ENCODE measurements at regions not wholly inside any gene's neighbourhood (a gene's known extent, or its start where the extent isn't known, plus 50 kb on each side); places are given as distances from the start of the nearest gene placed in this dataset.
"Not testable (repeated sequence)": the region's sequence is repeated elsewhere in the genome, so short reads cannot be mapped to it uniquely, and the experiment has no call there.

GRCh38 chr6:14770040-14770439 is 475.8 kb upstream of the JARID2 start:
- H3K27ac Mint-ChIP-seq = peak overlapping the region in 1 of 2 donors; percentile 83
- no peak for ATAC-seq
- DNase-seq = no peak
- no peaks in the 10 kb centered on the region for H3K9me3 Mint-ChIP-seq
- H3K27me3 Mint-ChIP-seq = peaks cover 7% of the 10 kb centered on the region
- H3K4me3 Mint-ChIP-seq = no peak overlapping the region
- H3K4me1 Mint-ChIP-seq = peaks cover 11% of the 10 kb centered on the region

- no peak for DNase-seq
- ATAC-seq = no peak
- peak overlapping the region; percentile 43 to 79 for H3K27ac Mint-ChIP-seq
- H3K9me3 Mint-ChIP-seq = no peaks in the 10 kb centered on the region
- H3K27me3 Mint-ChIP-seq = peaks cover 7% of the 10 kb centered on the region
- H3K4me1 Mint-ChIP-seq = peaks cover 11% of the 10 kb centered on the region
- no peak overlapping the region for H3K4me3 Mint-ChIP-seq
Observed at GRCh38 chr6:14770572-14770971, 475.3 kb upstream of the JARID2 start.

- Mint-ChIP-seq H3K27me3 (peaks cover 7% of the 10 kb centered on the region), H3K4me1 (peaks cover 11% of the 10 kb centered on the region), H3K9me3 (no peaks in the 10 kb centered on the region), H3K4me3 (no peak overlapping the region), H3K27ac (no peak overlapping the region)
- ATAC-seq (no peak), DNase-seq (no peak)
Observed at GRCh38 chr6:14771016-14771415, 474.9 kb upstream of the JARID2 start.

GRCh38 chr6:14772188-14772587 is 473.7 kb upstream of the JARID2 start:
- no peak for DNase-seq
- H3K27ac Mint-ChIP-seq = no peak overlapping the region

GRCh38 chr6:14775528-14775927 is 470.3 kb upstream of the JARID2 start:
- H3K9me3 Mint-ChIP-seq = no peaks in the 10 kb centered on the region
- ATAC-seq (no peak), DNase-seq (no peak)
- H3K27me3 Mint-ChIP-seq = peaks cover 7% of the 10 kb centered on the region
- no peak overlapping the region for H3K4me3 Mint-ChIP-seq
- H3K27ac Mint-ChIP-seq = no peak overlapping the region
- H3K4me1 Mint-ChIP-seq = peaks cover 1% of the 10 kb centered on the region

More at GRCh38 chr6:14772188-14772587, 473.7 kb upstream of the JARID2 start:
- Mint-ChIP-seq H3K27me3 (peaks cover 7% of the 10 kb centered on the region), H3K4me1 (peaks cover 11% of the 10 kb centered on the region), H3K9me3 (no peaks in the 10 kb centered on the region), H3K4me3 (no peak overlapping the region)
- no peak for ATAC-seq

- H3K9me3 Mint-ChIP-seq = no peaks in the 10 kb centered on the region
- no peak for DNase-seq
- no peak overlapping the region for H3K27ac Mint-ChIP-seq
- ATAC-seq = no peak
- H3K4me3 Mint-ChIP-seq = no peak overlapping the region
- H3K27me3 Mint-ChIP-seq = peaks cover 7% of the 10 kb centered on the region
- no peaks in the 10 kb centered on the region for H3K4me1 Mint-ChIP-seq
Observed at GRCh38 chr6:14776307-14776706, 469.6 kb upstream of the JARID2 start.

- no peak for DNase-seq
Observed at GRCh38 chr6:14781772-14782525, 463.9 kb upstream of the JARID2 start.

GRCh38 chr6:14782921-14783464 is 462.9 kb upstream of the JARID2 start:
- not testable (repeated sequence) for H3K27ac Mint-ChIP-seq, H3K9me3 Mint-ChIP-seq, H3K27me3 Mint-ChIP-seq, H3K4me3 Mint-ChIP-seq, ATAC-seq, DNase-seq
- H3K4me1 Mint-ChIP-seq = peaks cover 31% of the 10 kb centered on the region

More at GRCh38 chr6:14781772-14782525, 463.9 kb upstream of the JARID2 start:
- Mint-ChIP-seq H3K9me3 (no peaks in the 10 kb centered on the region), H3K4me3 (no peak overlapping the region), H3K27me3 (no peaks in the 10 kb centered on the region), H3K4me1 (peaks cover 20% of the 10 kb centered on the region), H3K27ac (no peak overlapping the region)
- no peak for ATAC-seq

GRCh38 chr6:14783594-14783993 is 462.3 kb upstream of the JARID2 start:
- Mint-ChIP-seq H3K9me3 (no peaks in the 10 kb centered on the region), H3K27ac (no peak overlapping the region), H3K27me3 (no peaks in the 10 kb centered on the region), H3K4me3 (no peak overlapping the region), H3K4me1 (peaks cover 35% of the 10 kb centered on the region)
- ATAC-seq = no peak
- no peak for DNase-seq

- peak overlapping the region; percentile 31 to 44 for H3K4me3 Mint-ChIP-seq
- no peaks in the 10 kb centered on the region for H3K9me3 Mint-ChIP-seq
- peak overlapping the region in 1 of 2 donors; percentile 42 for H3K27ac Mint-ChIP-seq
- ATAC-seq = no peak
- peaks cover 35% of the 10 kb centered on the region for H3K4me1 Mint-ChIP-seq
- DNase-seq = no peak
- no peaks in the 10 kb centered on the region for H3K27me3 Mint-ChIP-seq
Observed at GRCh38 chr6:14784596-14785492, 461.0 kb upstream of the JARID2 start.

- Mint-ChIP-seq H3K4me3 (no peak overlapping the region), H3K4me1 (peaks cover 35% of the 10 kb centered on the region), H3K9me3 (no peaks in the 10 kb centered on the region), H3K27ac (no peak overlapping the region), H3K27me3 (no peaks in the 10 kb centered on the region)
- no peak for ATAC-seq
- DNase-seq = no peak
Observed at GRCh38 chr6:14785493-14785790, 460.4 kb upstream of the JARID2 start.

- no peaks in the 10 kb centered on the region for H3K9me3 Mint-ChIP-seq
- H3K4me1 Mint-ChIP-seq = peaks cover 35% of the 10 kb centered on the region
Observed at GRCh38 chr6:14786008-14786407, 459.9 kb upstream of the JARID2 start.

GRCh38 chr6:14786455-14786854 is 459.4 kb upstream of the JARID2 start:
- ATAC-seq (no peak), DNase-seq (no peak)
- H3K27me3 Mint-ChIP-seq = no peaks in the 10 kb centered on the region
- no peak overlapping the region for H3K4me3 Mint-ChIP-seq
- no peak overlapping the region for H3K27ac Mint-ChIP-seq
- no peaks in the 10 kb centered on the region for H3K9me3 Mint-ChIP-seq
- H3K4me1 Mint-ChIP-seq = peaks cover 35% of the 10 kb centered on the region

More at GRCh38 chr6:14786008-14786407, 459.9 kb upstream of the JARID2 start:
- ATAC-seq (no peak), DNase-seq (no peak)
- H3K27ac Mint-ChIP-seq = peak overlapping the region in 1 of 2 donors; percentile 90
- H3K27me3 Mint-ChIP-seq = no peaks in the 10 kb centered on the region
- no peak overlapping the region for H3K4me3 Mint-ChIP-seq

- peaks cover 2% of the 10 kb centered on the region for H3K27me3 Mint-ChIP-seq
- peak; percentile 52 for ATAC-seq
- H3K4me3 Mint-ChIP-seq = no peak overlapping the region
- DNase-seq = no peak
- no peaks in the 10 kb centered on the region for H3K9me3 Mint-ChIP-seq
- H3K27ac Mint-ChIP-seq = no peak overlapping the region
- peaks cover 37% of the 10 kb centered on the region for H3K4me1 Mint-ChIP-seq
Observed at GRCh38 chr6:14787250-14787649, 458.6 kb upstream of the JARID2 start.

- H3K9me3 Mint-ChIP-seq = no peaks in the 10 kb centered on the region
- ATAC-seq = no peak
- H3K27me3 Mint-ChIP-seq = peaks cover 7% of the 10 kb centered on the region
- H3K4me1 Mint-ChIP-seq = peaks cover 42% of the 10 kb centered on the region
- no peak overlapping the region for H3K27ac Mint-ChIP-seq
- no peak overlapping the region for H3K4me3 Mint-ChIP-seq
- DNase-seq = no peak
Observed at GRCh38 chr6:14787677-14788076, 458.2 kb upstream of the JARID2 start.

GRCh38 chr6:14789996-14790395 is 455.9 kb upstream of the JARID2 start:
- DNase-seq (no peak), ATAC-seq (no peak)
- no peak overlapping the region for H3K4me3 Mint-ChIP-seq
- peaks cover 7% of the 10 kb centered on the region for H3K27me3 Mint-ChIP-seq
- H3K27ac Mint-ChIP-seq = no peak overlapping the region
- H3K9me3 Mint-ChIP-seq = no peaks in the 10 kb centered on the region
- peaks cover 36% of the 10 kb centered on the region for H3K4me1 Mint-ChIP-seq

Measured in stimulated activated naive CD8-positive, alpha-beta T cell treated with anti-CD3 and anti-CD28 coated beads, Interleukin-15, amount 100 ng/mL, for 72 hours (primary cell).